ENCODE measurements at regions not wholly inside any gene's neighbourhood (a gene's known extent, or its start where the extent isn't known, plus 50 kb on each side); places are given as distances from the start of the nearest gene placed in this dataset.

DNA sequence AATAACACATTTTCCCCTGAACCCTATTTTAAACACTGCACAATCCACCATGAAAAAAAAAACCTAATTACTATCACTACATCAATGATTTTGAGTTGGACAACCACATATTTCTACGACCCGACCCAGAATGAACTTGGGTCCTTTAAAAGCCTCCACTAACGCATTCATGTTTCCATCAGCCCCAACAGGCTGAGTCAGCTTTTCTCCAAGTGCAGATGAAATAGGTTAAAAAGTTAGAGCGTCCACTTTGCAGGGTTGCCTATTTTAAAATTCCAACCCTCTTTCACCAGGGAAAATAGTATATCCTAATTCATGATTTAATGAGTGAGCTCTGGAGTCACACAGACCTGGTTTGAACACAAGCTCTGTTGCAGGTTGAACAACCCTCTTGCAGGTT lies 501.0 kb upstream of the SORCS1 start:
- Histone ChIP-seq H4K91ac (replicated peaks; ENCODE audit: insufficient read length, low read length) (no peak overlapping the region), H4K8ac (ENCODE audit: extremely low read depth, insufficient read depth, low read length) (no peak overlapping the region), H3K23me2 (ENCODE audit: low read depth, low read length) (no peaks in the 10 kb centered on the region), H2BK15ac (ENCODE audit: low read length) (no peak overlapping the region), H2BK12ac (ENCODE audit: low read depth, low read length) (no peak overlapping the region), H2BK5ac (ENCODE audit: low read depth, low read length) (no peak overlapping the region), H2AK5ac (ENCODE audit: low read depth, low read length) (no peak overlapping the region), H2BK20ac (ENCODE audit: low read length) (no peak overlapping the region), H3K4me2 (ENCODE audit: insufficient read depth in 1 of 2, low read depth in 2 of 2, low read length in 2 of 2) (no peak overlapping the region), H3K36me3 (ENCODE audit: control insufficient read depth in 2 of 4, insufficient read depth in 4 of 4, low read length in 3 of 4) (no peaks in the 10 kb centered on the region), H3K4ac (replicated peaks; ENCODE audit: insufficient read length, low read depth, low read length) (no peak overlapping the region), H3K79me2 (ENCODE audit: control insufficient read depth in 1 of 2, insufficient read depth in 2 of 2, low read length in 2 of 2) (no peaks in the 10 kb centered on the region), H3K9ac (replicated peaks in 1 of 4; ENCODE audit: extremely low read depth in 1 of 4, low read depth in 3 of 4, low read length in 3 of 4) (no peak overlapping the region), H3K4me3 (ENCODE audit: extremely low read depth in 1 of 4, insufficient read depth in 2 of 4, low read depth in 3 of 4, low read length in 4 of 4) (no peak overlapping the region), H3K23ac (ENCODE audit: insufficient read length) (no peak overlapping the region), H3K4me1 (replicated peaks in 1 of 4; ENCODE audit: control insufficient read depth in 3 of 4, insufficient read depth in 4 of 4, low read length in 3 of 4) (no peaks in the 10 kb centered on the region; a peak in 1 of 7 replicates), H3K18ac (ENCODE audit: extremely low read depth, low read length) (no peak overlapping the region), H3K9me3 (ENCODE audit: insufficient read depth in 2 of 2, low read depth in 1 of 2, low read length in 1 of 2) (0 out of 4 replicates have a peak, but pooled peaks cover 0 to 3% of the 10 kb centered on the region in 2 experiments), H4K20me1 (replicated peaks in 1 of 2; ENCODE audit: control insufficient read depth in 1 of 2, insufficient read depth in 2 of 2, low read length in 2 of 2) (no peaks in the 10 kb centered on the region), H3K56ac (replicated peaks; ENCODE audit: insufficient read length, low read depth, low read length) (no peak overlapping the region), H2AFZ (ENCODE audit: low read length) (no peak overlapping the region), H2BK120ac (replicated peaks; ENCODE audit: low read depth, low read length) (no peak overlapping the region), H3K27ac (ENCODE audit: low read depth, low read length) (no peak overlapping the region), H4K5ac (ENCODE audit: insufficient read length, low read depth, low read length) (no peak overlapping the region), H3K79me1 (ENCODE audit: low read depth, low read length) (no peaks in the 10 kb centered on the region), H3K14ac (ENCODE audit: insufficient read length) (no peak overlapping the region), H3K27me3 (replicated peaks in 1 of 4; ENCODE audit: control insufficient read depth in 3 of 4, extremely low read depth in 1 of 4, insufficient read depth in 3 of 4, low read length in 3 of 4) (no peaks in the 10 kb centered on the region)
- 97% methylated on average over 4 of the region's 4 CpGs; no CpG with 5 or more reads in 1 of the 2 experiments for WGBS, 2 experiments (ENCODE audit: extremely low coverage in 1 of 2, insufficient coverage in 1 of 2, insufficient read length in 1 of 2, insufficient replicate concordance in 2 of 2, low coverage in 1 of 2, low lambda C conversion rate in 2 of 2, missing lambda C conversion rate in 1 of 2)
- FAIRE-seq (no peak), DNase-seq (ENCODE audit: low read depth in 1 of 2, low spot score in 2 of 2) (no peak)
- POLR2A ChIA-PET (ENCODE audit: partially characterized antibody) = no interaction called here
- TF ChIP-seq SP4 (IDR thresholded peaks at IDR 0.05; ENCODE audit: low read length) (no peak), MAFK (IDR thresholded peaks at IDR 0.05; ENCODE audit: low read depth, low read length) (0 out of 2 replicates have a peak, but pooled peaks have one; percentile 34), RFX5 (IDR thresholded peaks at IDR 0.05; ENCODE audit: borderline replicate concordance, low read depth, low read length) (no peak)
- CTCF ChIA-PET (ENCODE audit: partially characterized antibody) = interaction anchor here (1.0 kb wide), 1 partner anchor 870 kb away, joined by 3 read pairs; no protein-coding TSS in a partner anchor
